ENCODE measurements at regions not wholly inside any gene's neighbourhood (a gene's known extent, or its start where the extent isn't known, plus 50 kb on each side); places are given as distances from the start of the nearest gene placed in this dataset.

GRCh38 chr4:112732142-112732541 lies 95.2 kb downstream of the LARP7 start:
- TF ChIP-seq EZH2 (IDR thresholded peaks at IDR 0.05; ENCODE audit: low read length): no peak
- TF ChIP-seq CTCF (optimal IDR thresholded peaks at IDR 0.05 in 1 of 3, IDR thresholded peaks at IDR 0.05 in 1 of 3, conservative IDR thresholded peaks at IDR 0.05 in 1 of 3; ENCODE audit: extremely low read depth in 1 of 3, insufficient read depth in 2 of 3, low read length in 3 of 3): no peak

Measured in keratinocyte (primary cell).